H1 (cell line): ENCODE measurements at regions not wholly inside any gene's neighbourhood (a gene's known extent, or its start where the extent isn't known, plus 50 kb on each side); places are given as distances from the start of the nearest gene placed in this dataset.

Source experiments
- CTCF ChIA-PET: fragments of 300-600 bp; sonication (Branson Sonifier 250); formaldehyde crosslinking; loops from one replicate; lab custom pipeline; 2021; ENCODE audit not compliant: partially characterized antibody; lab: Charles Lee
- POLR2A ChIA-PET: fragments of 300-600 bp; sonication (Branson Sonifier 250); formaldehyde crosslinking; loops from one replicate; lab custom pipeline; 2021; ENCODE audit warnings: inconsistent platforms; ENCODE audit not compliant: partially characterized antibody; lab: Charles Lee
- DNase-seq, 2 experiments: peaks; one replicate each; pipeline versions ENCODE4 v3.0.0 to v3.0.0-alpha.2; 2010 to 2022; ENCODE audit warnings: low spot score in 2 of 2, low read depth in 1 of 2, mixed read lengths in 1 of 2
- FAIRE-seq: peaks from 2 replicates; lab custom pipeline; 2011; peaks lifted over from hg19 to GRCh38; lab: Jason Lieb, UNC
- H2AFZ ChIP-seq: 2 replicates; pipeline ENCODE4 v1.8.1; 2012; ENCODE audit warnings: low read length, inconsistent platforms
- H2AK5ac ChIP-seq: 2 replicates; pipeline ENCODE4 v1.6.1; 2013; ENCODE audit warnings: low read depth, low read length
- H2BK120ac ChIP-seq: replicated peaks from 2 replicates; pipeline ENCODE3; 2013; ENCODE audit warnings: low read depth, low read length, inconsistent platforms
- H2BK12ac ChIP-seq: 2 replicates; pipeline ENCODE4 v1.6.1; 2013; ENCODE audit warnings: low read depth, low read length
- H2BK15ac ChIP-seq: 2 replicates; pipeline ENCODE4 v1.6.1; 2013; ENCODE audit warnings: low read length
- H2BK20ac ChIP-seq: 2 replicates; pipeline ENCODE4 v1.6.1; 2013; ENCODE audit warnings: low read length
- H2BK5ac ChIP-seq: 2 replicates; pipeline ENCODE4 v1.6.1; 2013; ENCODE audit warnings: low read depth, low read length
- H3K14ac ChIP-seq: 2 replicates; pipeline ENCODE4 v1.6.1; 2013; ENCODE audit warnings: inconsistent platforms; ENCODE audit not compliant: insufficient read length
- H3K18ac ChIP-seq: 2 replicates; pipeline ENCODE4 v1.6.1; 2013; ENCODE audit warnings: low read length; ENCODE audit errors: extremely low read depth
- H3K23ac ChIP-seq: 2 replicates; pipeline ENCODE4 v1.6.1; 2013; ENCODE audit warnings: inconsistent platforms; ENCODE audit not compliant: insufficient read length
- H3K23me2 ChIP-seq: 2 replicates; pipeline ENCODE4 v1.6.1; 2013; ENCODE audit warnings: low read depth, low read length
- H3K27ac ChIP-seq: 2 replicates; pipeline ENCODE4 v1.6.1; 2011; ENCODE audit warnings: low read depth, low read length, inconsistent platforms
- H3K27me3 ChIP-seq, 4 experiments: replicated peaks in 1 of 4; 1 replicate in 1 of 4; 2 replicates in 3 of 4; pipeline versions ENCODE4 v1.6.1 to v1.8.1; 2011 to 2013; ENCODE audit warnings: low read length in 3 of 4, mild to moderate bottlenecking in 3 of 4, inconsistent platforms in 2 of 4, mixed read lengths in 2 of 4, moderate library complexity in 1 of 4; ENCODE audit not compliant: control insufficient read depth in 3 of 4, insufficient read depth in 3 of 4; ENCODE audit errors: extremely low read depth in 1 of 4
- H3K36me3 ChIP-seq, 4 experiments: 2 replicates each; pipeline versions ENCODE4 v1.6.1 to v1.8.1; 2011 to 2013; ENCODE audit warnings: mild to moderate bottlenecking in 4 of 4, low read length in 3 of 4, moderate library complexity in 2 of 4, control low read depth in 1 of 4, inconsistent platforms in 1 of 4; ENCODE audit not compliant: insufficient read depth in 4 of 4, control insufficient read depth in 2 of 4
- H3K4ac ChIP-seq: replicated peaks from 2 replicates; pipeline ENCODE3; 2013; ENCODE audit warnings: low read length, low read depth, mixed read lengths, inconsistent platforms; ENCODE audit not compliant: insufficient read length
- H3K4me1 ChIP-seq, 4 experiments: replicated peaks in 1 of 4; 1 replicate in 1 of 4; 2 replicates in 3 of 4; pipeline versions ENCODE4 v1.6.1 to v1.8.1; 2011 to 2013; ENCODE audit warnings: low read length in 3 of 4, inconsistent platforms in 2 of 4, mixed read lengths in 1 of 4; ENCODE audit not compliant: insufficient read depth in 4 of 4, control insufficient read depth in 3 of 4
- H3K4me2 ChIP-seq, 2 experiments: 2 replicates each; pipeline versions ENCODE4 v1.6.1 to v1.8.1; 2011 to 2013; ENCODE audit warnings: low read depth in 2 of 2, low read length in 2 of 2, control low read depth in 1 of 2, inconsistent platforms in 1 of 2, mild to moderate bottlenecking in 1 of 2; ENCODE audit not compliant: insufficient read depth in 1 of 2
- H3K4me3 ChIP-seq, 4 experiments: fragments of 200-600, 300-600 bp in 1 of 4; sonication (generic), shearing (Covaris generic), sonication (Bioruptor Twin) in 1 of 4; 2 replicates each; pipeline versions ENCODE4 v1.5.1 to v1.8.1; 2011 to 2016; ENCODE audit warnings: low read length in 4 of 4, low read depth in 3 of 4, control low read depth in 2 of 4, inconsistent platforms in 2 of 4, mild to moderate bottlenecking in 2 of 4, mixed read lengths in 1 of 4, moderate library complexity in 1 of 4; ENCODE audit not compliant: insufficient read depth in 2 of 4; ENCODE audit errors: extremely low read depth in 1 of 4
- H3K56ac ChIP-seq: replicated peaks from 2 replicates; pipeline ENCODE3; 2013; ENCODE audit warnings: low read depth, mild to moderate bottlenecking, mixed read lengths, low read length, inconsistent platforms; ENCODE audit not compliant: insufficient read length
- H3K79me1 ChIP-seq: 2 replicates; pipeline ENCODE4 v1.6.1; 2013; ENCODE audit warnings: low read depth, low read length, control low read depth
- H3K79me2 ChIP-seq, 2 experiments: 2 replicates each; pipeline versions ENCODE4 v1.6.1 to v1.8.1; 2012 to 2013; ENCODE audit warnings: low read length in 2 of 2, mild to moderate bottlenecking in 2 of 2, inconsistent platforms in 1 of 2; ENCODE audit not compliant: insufficient read depth in 2 of 2, control insufficient read depth in 1 of 2
- H3K9ac ChIP-seq, 4 experiments: replicated peaks in 1 of 4; 1 replicate in 1 of 4; 2 replicates in 3 of 4; pipeline versions ENCODE4 v1.6.1 to v1.8.1; 2011 to 2013; ENCODE audit warnings: low read depth in 3 of 4, low read length in 3 of 4, control low read depth in 2 of 4, mild to moderate bottlenecking in 2 of 4, moderate library complexity in 2 of 4, inconsistent platforms in 1 of 4; ENCODE audit errors: extremely low read depth in 1 of 4
- H3K9me3 ChIP-seq, 2 experiments: 2 replicates each; pipeline versions ENCODE4 v1.6.1 to v1.8.1; 2012 to 2013; ENCODE audit warnings: mild to moderate bottlenecking in 2 of 2, moderate library complexity in 2 of 2, control low read depth in 1 of 2, inconsistent platforms in 1 of 2, low read depth in 1 of 2, low read length in 1 of 2, mixed read lengths in 1 of 2; ENCODE audit not compliant: insufficient read depth in 2 of 2
- H4K20me1 ChIP-seq, 2 experiments: replicated peaks in 1 of 2; 2 replicates each; pipeline versions ENCODE3 to v1.8.1; 2011 to 2013; ENCODE audit warnings: inconsistent platforms in 2 of 2, low read length in 2 of 2, mild to moderate bottlenecking in 1 of 2; ENCODE audit not compliant: insufficient read depth in 2 of 2, control insufficient read depth in 1 of 2
- H4K5ac ChIP-seq: 2 replicates; pipeline ENCODE4 v1.6.1; 2013; ENCODE audit warnings: low read length, low read depth, mixed read lengths, inconsistent platforms; ENCODE audit not compliant: insufficient read length
- H4K8ac ChIP-seq: 2 replicates; pipeline ENCODE4 v1.8.0; 2013; ENCODE audit warnings: mild to moderate bottlenecking, moderate library complexity, low read length, inconsistent platforms; ENCODE audit not compliant: insufficient read depth; ENCODE audit errors: extremely low read depth
- H4K91ac ChIP-seq: replicated peaks from 2 replicates; pipeline ENCODE3; 2013; ENCODE audit warnings: low read length, mixed read lengths, inconsistent platforms; ENCODE audit not compliant: insufficient read length
- BACH1 ChIP-seq: IDR thresholded peaks from 2 replicates; pipeline ENCODE4 v1.6.1; 2012; ENCODE audit warnings: low read length, improper control_type of control experiment
- BRCA1 ChIP-seq: IDR thresholded peaks from 2 replicates; pipeline ENCODE4 v1.6.1; 2012; ENCODE audit warnings: low read depth, low read length, improper control_type of control experiment
- CHD1 ChIP-seq: IDR thresholded peaks from 2 replicates; pipeline ENCODE4 v1.6.1; 2012; ENCODE audit warnings: low read depth, low read length, improper control_type of control experiment
- CTCF ChIP-seq, 3 experiments: IDR thresholded peaks; 1 replicate in 2 of 3; 2 replicates in 1 of 3; pipeline versions ENCODE4 v1.5.1 to v1.6.1; 2011; ENCODE audit warnings: low read length in 3 of 3, mild to moderate bottlenecking in 3 of 3, inconsistent platforms in 2 of 3, low read depth in 1 of 3, moderate library complexity in 1 of 3; ENCODE audit not compliant: insufficient read depth in 1 of 3; ENCODE audit errors: control extremely low read depth in 1 of 3
- MAFK ChIP-seq: IDR thresholded peaks from 2 replicates; pipeline ENCODE4 v1.6.1; 2012; ENCODE audit warnings: low read depth, mild to moderate bottlenecking, improper control_type of control experiment, low read length
- NANOG ChIP-seq: IDR thresholded peaks from 2 replicates; pipeline ENCODE4 v1.6.1; 2011; ENCODE audit warnings: low read length, low read depth, mild to moderate bottlenecking, inconsistent platforms; ENCODE audit not compliant: insufficient read depth, poor library complexity, severe bottlenecking
- NRF1 ChIP-seq: IDR thresholded peaks from 2 replicates; pipeline ENCODE4 v1.6.1; 2011; ENCODE audit warnings: mild to moderate bottlenecking, low read depth, low read length, improper control_type of control experiment
- RAD21 ChIP-seq, 2 experiments: IDR thresholded peaks in 1 of 2; conservative IDR thresholded peaks in 1 of 2; 2 replicates each; pipeline ENCODE4 v1.6.1; 2011; ENCODE audit warnings: low read depth in 2 of 2, low read length in 2 of 2, improper control_type of control experiment in 1 of 2, inconsistent platforms in 1 of 2, mild to moderate bottlenecking in 1 of 2, moderate library complexity in 1 of 2
- RXRA ChIP-seq: IDR thresholded peaks from 2 replicates; pipeline ENCODE4 v1.6.1; 2011; ENCODE audit warnings: low read depth, mild to moderate bottlenecking, low read length, moderate library complexity; ENCODE audit not compliant: insufficient read depth
- SIRT6 ChIP-seq: IDR thresholded peaks from one replicate; pipeline ENCODE4 v1.7.1; 2012; ENCODE audit warnings: low read length, inconsistent platforms
- TEAD4 ChIP-seq: IDR thresholded peaks from 2 replicates; pipeline ENCODE4 v1.6.1; 2012; ENCODE audit warnings: low read depth, low read length, inconsistent platforms, mixed read lengths
- WGBS, 2 experiments: shearing (Covaris generic) in 1 of 2; methylation state at CpG; one replicate each; pipeline versions ENCODE4 v1.1.6 to v1.1.7; 2013 to 2015; ENCODE audit warnings: low lambda C conversion rate in 2 of 2, mixed read lengths in 2 of 2, inconsistent platforms in 1 of 2, low coverage in 1 of 2, missing lambda C conversion rate in 1 of 2; ENCODE audit not compliant: insufficient replicate concordance in 2 of 2, insufficient coverage in 1 of 2, insufficient read length in 1 of 2; ENCODE audit errors: extremely low coverage in 1 of 2, missing lambda C conversion rate in 1 of 2; 5-methylcytosine and 5-hydroxymethylcytosine counted together

- no peak overlapping the region for H4K5ac ChIP-seq
- no peak for FAIRE-seq
These were observed 83.5 kb upstream of the RAB12 start for GRCh38 chr18:8525692-8526091.

More at GRCh38 chr18:8525692-8526091, 83.5 kb upstream of the RAB12 start:
- Histone ChIP-seq H3K79me2 (no peaks in the 10 kb centered on the region), H3K36me3 (no peaks in the 10 kb centered on the region), H2BK5ac (no peak overlapping the region), H3K4ac (no peak overlapping the region), H3K4me2 (no peak overlapping the region), H3K27me3 (no peaks in the 10 kb centered on the region), H2BK120ac (no peak overlapping the region), H3K23ac (no peak overlapping the region), H3K27ac (no peak overlapping the region), H4K91ac (no peak overlapping the region), H3K79me1 (no peaks in the 10 kb centered on the region), H2BK20ac (no peak overlapping the region), H4K20me1 (no peaks in the 10 kb centered on the region), H3K9ac (no peak overlapping the region), H3K23me2 (no peaks in the 10 kb centered on the region), H3K18ac (no peak overlapping the region), H2BK15ac (no peak overlapping the region), H2AFZ (no peak overlapping the region), H3K14ac (no peak overlapping the region), H3K56ac (no peak overlapping the region), H2AK5ac (no peak overlapping the region), H3K4me1 (no peaks in the 10 kb centered on the region), H2BK12ac (no peak overlapping the region), H3K9me3 (peaks cover 4 to 5% of the 10 kb centered on the region in 2 experiments; a peak in 3 of 4 replicates), H3K4me3 (no peak overlapping the region), H4K8ac (no peak overlapping the region)
- ChIA-PET POLR2A (no interaction called here), CTCF (interaction anchor here (0.7 to 2.1 kb wide), 6 partner anchors 10 to 88 kb away, joined by 3 to 21 read pairs (median 4); no protein-coding TSS in a partner anchor)
- 73% methylated on average over 6 of the region's 6 CpGs; no CpG with 5 or more reads in 1 of the 2 experiments for WGBS, 2 experiments
- TF ChIP-seq BACH1 (no peak), NANOG (no peak), MAFK (no peak), NRF1 (no peak), CTCF (IDR thresholded peaks at IDR 0.05; ENCODE audit: control extremely low read depth in 1 of 3, insufficient read depth in 1 of 3, low read depth in 1 of 3, low read length in 3 of 3) (peak; percentile 57 to 66 (median 61)), TEAD4 (no peak), BRCA1 (no peak), RXRA (no peak), RAD21 (IDR thresholded peaks at IDR 0.05 in 1 of 2, conservative IDR thresholded peaks at IDR 0.05 in 1 of 2; ENCODE audit: low read depth in 2 of 2, low read length in 2 of 2) (peak; percentile 36 to 54), SIRT6 (no peak), CHD1 (no peak)
- peak; percentile 7 to 61 for DNase-seq
